ENCODE measurements at regions not wholly inside any gene's neighbourhood (a gene's known extent, or its start where the extent isn't known, plus 50 kb on each side); places are given as distances from the start of the nearest gene placed in this dataset.
"Not testable (repeated sequence)": the region's sequence is repeated elsewhere in the genome, so short reads cannot be mapped to it uniquely, and the experiment has no call there.

DNA sequence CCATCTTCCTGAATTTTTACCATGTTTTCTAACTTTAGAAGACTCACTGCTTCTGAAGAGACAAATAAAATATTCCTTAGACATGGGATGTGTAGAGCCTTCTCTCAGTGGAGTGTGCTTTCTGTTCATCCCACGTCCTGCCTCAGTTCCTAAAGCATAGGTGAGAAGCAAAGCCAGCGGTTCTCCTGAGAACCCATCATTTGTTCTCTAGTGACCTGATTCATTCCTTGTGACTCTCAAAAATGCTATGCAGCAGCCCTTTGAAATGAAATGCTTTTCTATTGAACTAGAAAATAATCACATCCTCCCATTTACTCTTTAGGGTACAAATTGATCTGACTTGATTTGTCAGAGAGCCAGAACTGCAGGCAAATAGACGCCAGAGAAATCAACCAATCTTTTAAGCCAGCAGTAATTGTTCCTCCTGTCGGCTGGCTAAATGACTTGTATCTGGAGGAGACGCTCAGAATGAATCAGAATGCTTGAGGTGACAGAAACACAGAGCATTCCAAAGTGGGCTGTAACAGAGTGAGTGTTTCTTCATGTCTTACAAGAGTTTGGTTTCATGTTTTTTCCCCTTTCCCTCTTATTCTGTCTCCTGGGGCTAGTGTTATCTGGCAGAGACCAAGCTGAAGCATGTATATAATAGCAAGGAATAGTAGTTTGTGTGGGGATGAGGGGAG, 81.3 kb upstream of the TMEM178A start (continued):
- no peak for TF ChIP-seq GABPA (IDR thresholded peaks at IDR 0.05; ENCODE audit: borderline replicate concordance, insufficient read depth, low read length)
- no peak for TF ChIP-seq TAF7 (optimal IDR thresholded peaks at IDR 0.05; ENCODE audit: borderline replicate concordance, low read depth, low read length)

GRCh38 chr2:39585531-39585930, 80.2 kb upstream of the TMEM178A start:
- not testable (repeated sequence) for H3K79me1 ChIP-seq (ENCODE audit: low read depth, low read length); FAIRE-seq; H3K79me2 ChIP-seq (ENCODE audit: control insufficient read depth in 1 of 2, insufficient read depth in 2 of 2, low read length in 2 of 2); H3K23ac ChIP-seq (ENCODE audit: insufficient read length); H4K91ac ChIP-seq (replicated peaks; ENCODE audit: insufficient read length, low read length); H2AFZ ChIP-seq (ENCODE audit: low read length); DNase-seq (ENCODE audit: low read depth in 1 of 2, low spot score in 2 of 2); H3K27me3 ChIP-seq (replicated peaks in 1 of 4; ENCODE audit: control insufficient read depth in 3 of 4, extremely low read depth in 1 of 4, insufficient read depth in 3 of 4, low read length in 3 of 4); H2BK12ac ChIP-seq (ENCODE audit: low read depth, low read length); H3K4me2 ChIP-seq (ENCODE audit: insufficient read depth in 1 of 2, low read depth in 2 of 2, low read length in 2 of 2); H2BK5ac ChIP-seq (ENCODE audit: low read depth, low read length); H3K18ac ChIP-seq (ENCODE audit: extremely low read depth, low read length); H2BK120ac ChIP-seq (replicated peaks; ENCODE audit: low read depth, low read length); H3K4ac ChIP-seq (replicated peaks; ENCODE audit: insufficient read length, low read depth, low read length); H4K5ac ChIP-seq (ENCODE audit: insufficient read length, low read depth, low read length); H3K56ac ChIP-seq (replicated peaks; ENCODE audit: insufficient read length, low read depth, low read length); H3K23me2 ChIP-seq (ENCODE audit: low read depth, low read length); H4K20me1 ChIP-seq (replicated peaks in 1 of 2; ENCODE audit: control insufficient read depth in 1 of 2, insufficient read depth in 2 of 2, low read length in 2 of 2); H3K4me1 ChIP-seq (replicated peaks in 1 of 4; ENCODE audit: control insufficient read depth in 3 of 4, insufficient read depth in 4 of 4, low read length in 3 of 4); H3K4me3 ChIP-seq (ENCODE audit: extremely low read depth in 1 of 4, insufficient read depth in 2 of 4, low read depth in 3 of 4, low read length in 4 of 4); H3K36me3 ChIP-seq (ENCODE audit: control insufficient read depth in 2 of 4, insufficient read depth in 4 of 4, low read length in 3 of 4); H2BK15ac ChIP-seq (ENCODE audit: low read length); H3K9me3 ChIP-seq (ENCODE audit: insufficient read depth in 2 of 2, low read depth in 1 of 2, low read length in 1 of 2); H2BK20ac ChIP-seq (ENCODE audit: low read length); H3K14ac ChIP-seq (ENCODE audit: insufficient read length); H4K8ac ChIP-seq (ENCODE audit: extremely low read depth, insufficient read depth, low read length); H3K9ac ChIP-seq (replicated peaks in 1 of 4; ENCODE audit: extremely low read depth in 1 of 4, low read depth in 3 of 4, low read length in 3 of 4); H2AK5ac ChIP-seq (ENCODE audit: low read depth, low read length); H3K27ac ChIP-seq (ENCODE audit: low read depth, low read length)
- WGBS, 2 experiments (ENCODE audit: extremely low coverage in 1 of 2, insufficient coverage in 1 of 2, insufficient read length in 1 of 2, insufficient replicate concordance in 2 of 2, low coverage in 1 of 2, low lambda C conversion rate in 2 of 2, missing lambda C conversion rate in 1 of 2): 100% methylated on average over 11 of the region's 20 CpGs; no CpG with 5 or more reads in 1 of the 2 experiments
- ChIA-PET CTCF (ENCODE audit: partially characterized antibody) (interaction anchor here (0.8 to 1.5 kb wide), 3 partner anchors 8 to 145 kb away, joined by 3 to 5 read pairs (median 4); no protein-coding TSS in a partner anchor), POLR2A (ENCODE audit: partially characterized antibody) (interaction anchor here (0.6 kb wide), 1 partner anchor 550 kb away, joined by 3 read pairs; no protein-coding TSS in a partner anchor)

Data from H1 (cell line).